Neural cell (in vitro differentiated cells): ENCODE measurements at regions not wholly inside any gene's neighbourhood (a gene's known extent, or its start where the extent isn't known, plus 50 kb on each side); places are given as distances from the start of the nearest gene placed in this dataset.

Experiments
- CTCF ChIP-seq: fragments of 450-650 bp; IDR thresholded peaks from 2 replicates; pipeline ENCODE4 v1.5.1; 2014; ENCODE audit warnings: antibody characterized with exemption, mild to moderate bottlenecking, moderate library complexity; ENCODE audit not compliant: poor library complexity, severe bottlenecking
- EP300 ChIP-seq: fragments of 450-650 bp; conservative IDR thresholded peaks from 2 replicates; pipeline ENCODE4 v1.6.1; 2014; ENCODE audit warnings: antibody characterized with exemption, mild to moderate bottlenecking, moderate library complexity; ENCODE audit not compliant: poor library complexity, severe bottlenecking
- EZH2 ChIP-seq: fragments of 200-600, 300-800 bp; shearing (Covaris generic), sonication (generic); IDR thresholded peaks from 2 replicates; pipeline ENCODE4 v1.6.1; 2014; ENCODE audit warnings: antibody characterized with exemption, low read length, borderline replicate concordance, mild to moderate bottlenecking; ENCODE audit not compliant: insufficient read depth, poor library complexity, severe bottlenecking
- MXI1 ChIP-seq: fragments of 450-650 bp; conservative IDR thresholded peaks from 2 replicates; pipeline ENCODE4 v1.6.1; 2014; ENCODE audit warnings: antibody characterized with exemption, mild to moderate bottlenecking; ENCODE audit not compliant: poor library complexity, severe bottlenecking
- RAD21 ChIP-seq: fragments of 450-650 bp; conservative IDR thresholded peaks from 2 replicates; pipeline ENCODE4 v1.6.1; 2014; ENCODE audit warnings: antibody characterized with exemption, mild to moderate bottlenecking, moderate library complexity
- REST ChIP-seq: IDR thresholded peaks from 2 replicates; pipeline ENCODE4 v1.6.1; 2012; ENCODE audit warnings: borderline replicate concordance

- no peak for TF ChIP-seq REST
- TF ChIP-seq CTCF = no peak
- no peak for TF ChIP-seq EZH2
- no peak for TF ChIP-seq EP300
- no peak for TF ChIP-seq MXI1
- no peak for TF ChIP-seq RAD21
Measured at GRCh38 chr1:106225403-106225802, 831.1 kb upstream of the PRMT6 start.
